WTC11 (cell line): ENCODE measurements at regions not wholly inside any gene's neighbourhood (a gene's known extent, or its start where the extent isn't known, plus 50 kb on each side); places are given as distances from the start of the nearest gene placed in this dataset.

Source experiments
- ATAC-seq: fragments of 200-7000 bp; cut with Tn5 transposase; 2 replicates; pipeline ENCODE4 v1.10.0; 2021; ENCODE audit warnings: mild to moderate bottlenecking, moderate library complexity
- CTCF ChIA-PET: fragments of 300-600 bp; sonication (Branson Sonifier 250); formaldehyde crosslinking; loops from one replicate; lab custom pipeline; 2021; ENCODE audit warnings: antibody characterized with exemption; lab: Charles Lee
- POLR2A ChIA-PET: fragments of 350-600 bp; sonication (Branson Sonifier 250); formaldehyde crosslinking; loops from one replicate; lab custom pipeline; 2021; ENCODE audit warnings: antibody characterized with exemption; lab: Charles Lee
- DNase-seq: peaks from one replicate; pipeline ENCODE4 v3.0.0; 2021; ENCODE audit warnings: low spot score
- H3K27ac Mint-ChIP-seq: 2 replicates; pipeline ENCODE4 v1.8.0; 2021; ENCODE audit warnings: mixed read lengths
- H3K27me3 Mint-ChIP-seq: 2 replicates; pipeline ENCODE4 v1.8.0; 2021; ENCODE audit warnings: low read depth, mild to moderate bottlenecking, moderate library complexity, mixed read lengths
- H3K36me3 Mint-ChIP-seq: 2 replicates; pipeline ENCODE4 v1.8.0; 2021; ENCODE audit warnings: mixed read lengths
- H3K4me1 Mint-ChIP-seq: 2 replicates; pipeline ENCODE4 v1.8.0; 2022; ENCODE audit warnings: mixed read lengths
- H3K4me3 Mint-ChIP-seq: 2 replicates; pipeline ENCODE4 v1.8.0; 2021; ENCODE audit warnings: mild to moderate bottlenecking, moderate library complexity, mixed read lengths
- H3K9me3 Mint-ChIP-seq: 2 replicates; pipeline ENCODE4 v1.8.0; 2021; ENCODE audit warnings: mixed read lengths
- CREB1 ChIP-seq: sonication (generic); formaldehyde crosslinking; IDR thresholded peaks from 2 replicates; pipeline ENCODE4 v1.8.0; 2023; ENCODE audit warnings: mild to moderate bottlenecking, missing genetic modification reagents
- ELF4 ChIP-seq: sonication (generic); formaldehyde crosslinking; IDR thresholded peaks from 2 replicates; pipeline ENCODE4 v1.8.1; 2022; ENCODE audit warnings: low read depth, mild to moderate bottlenecking, moderate library complexity, missing genetic modification reagents
- ESRRA ChIP-seq: sonication (generic); formaldehyde crosslinking; IDR thresholded peaks from 2 replicates; pipeline ENCODE4 v1.8.1; 2022; ENCODE audit warnings: mild to moderate bottlenecking, missing genetic modification reagents, borderline replicate concordance
- ETV6 ChIP-seq: sonication (generic); formaldehyde crosslinking; IDR thresholded peaks from 2 replicates; pipeline ENCODE4 v1.8.1; 2022; ENCODE audit warnings: mild to moderate bottlenecking, missing genetic modification reagents
- GABPB1 ChIP-seq: sonication (generic); formaldehyde crosslinking; IDR thresholded peaks from 2 replicates; pipeline ENCODE4 v1.8.1; 2023; ENCODE audit warnings: mild to moderate bottlenecking, missing genetic modification reagents
- JUN ChIP-seq: sonication (generic); formaldehyde crosslinking; IDR thresholded peaks from 2 replicates; pipeline ENCODE4 v1.8.0; 2023; ENCODE audit warnings: mild to moderate bottlenecking, missing genetic modification reagents
- RORB ChIP-seq: fragments of 250-450 bp; sonication (Bioruptor Pico); IDR thresholded peaks from 2 replicates; pipeline ENCODE4 v1.9.0; 2021; ENCODE audit warnings: mild to moderate bottlenecking
- TEAD4 ChIP-seq: sonication (generic); formaldehyde crosslinking; IDR thresholded peaks from 2 replicates; pipeline ENCODE4 v1.8.0; 2022; ENCODE audit warnings: mild to moderate bottlenecking, missing genetic modification reagents
- ZNF121 ChIP-seq: sonication (generic); formaldehyde crosslinking; IDR thresholded peaks from 2 replicates; pipeline ENCODE4 v1.8.0; 2023; ENCODE audit warnings: missing genetic modification reagents
- ZNF232 ChIP-seq: sonication (generic); formaldehyde crosslinking; IDR thresholded peaks from 2 replicates; pipeline ENCODE4 v1.8.0; 2022; ENCODE audit warnings: mild to moderate bottlenecking, missing genetic modification reagents
- ZNF396 ChIP-seq: fragments of 250-450 bp; sonication (Bioruptor Pico); IDR thresholded peaks from 2 replicates; pipeline ENCODE4 v1.8.0; 2021; ENCODE audit warnings: mild to moderate bottlenecking, moderate library complexity, borderline replicate concordance
- TF ChIP-seq, protein P1 (sequence below): sonication (generic); formaldehyde crosslinking; IDR thresholded peaks from 2 replicates; pipeline ENCODE4 v1.8.0; 2022; ENCODE audit warnings: mild to moderate bottlenecking, missing genetic modification reagents
- TF ChIP-seq, protein P2 (sequence below): sonication (generic); formaldehyde crosslinking; IDR thresholded peaks from 2 replicates; pipeline ENCODE4 v1.8.1; 2023; ENCODE audit warnings: mild to moderate bottlenecking, missing genetic modification reagents
- TF ChIP-seq, protein P3 (sequence below): sonication (generic); formaldehyde crosslinking; IDR thresholded peaks from 2 replicates; pipeline ENCODE4 v1.8.1; 2023; ENCODE audit warnings: mild to moderate bottlenecking, missing genetic modification reagents, moderate library complexity
- TF ChIP-seq, protein P4 (sequence below): sonication (generic); formaldehyde crosslinking; IDR thresholded peaks from 2 replicates; pipeline ENCODE4 v1.8.1; 2023; ENCODE audit warnings: mild to moderate bottlenecking, missing genetic modification reagents
- TF ChIP-seq, protein P5 (sequence below): fragments of 250-450 bp; sonication (Bioruptor Pico); IDR thresholded peaks from 2 replicates; pipeline ENCODE4 v1.9.0; 2021; ENCODE audit warnings: moderate library complexity, mild to moderate bottlenecking, inconsistent platforms, borderline replicate concordance
- TF ChIP-seq, protein P6 (sequence below): sonication (generic); formaldehyde crosslinking; conservative IDR thresholded peaks from 2 replicates; pipeline ENCODE4 v1.8.1; 2022; ENCODE audit warnings: mild to moderate bottlenecking, missing genetic modification reagents
- TF ChIP-seq, protein P7 (sequence below): sonication (generic); formaldehyde crosslinking; IDR thresholded peaks from 2 replicates; pipeline ENCODE4 v1.8.1; 2022; ENCODE audit warnings: low read depth, missing genetic modification reagents, borderline replicate concordance
- TF ChIP-seq, protein P8 (sequence below): sonication (generic); formaldehyde crosslinking; IDR thresholded peaks from 2 replicates; pipeline ENCODE4 v1.8.0; 2022; ENCODE audit warnings: mild to moderate bottlenecking, missing genetic modification reagents

DNA sequence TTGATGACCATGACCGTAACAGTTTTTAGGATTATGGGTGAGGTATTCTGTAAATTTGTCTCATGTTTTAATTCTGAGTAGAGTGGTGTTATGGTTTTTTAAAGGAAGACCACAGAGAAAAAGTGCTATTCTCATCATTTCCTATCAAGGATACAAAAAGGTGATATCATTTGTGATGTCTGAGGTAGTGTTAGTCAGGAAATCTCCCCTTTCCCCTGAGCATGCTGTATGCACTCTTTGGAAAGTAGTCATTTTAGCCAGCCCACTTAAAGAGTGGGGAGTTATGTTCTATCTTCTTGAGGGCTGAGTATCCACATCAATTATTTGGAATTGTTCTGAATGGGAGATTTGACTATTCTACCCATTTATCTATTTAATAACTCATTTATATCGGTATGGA, 414.2 kb upstream of the SLC14A2 start:
- DNase-seq (no peak), ATAC-seq (no peak)
- POLR2A ChIA-PET, result no interaction called here
- Mint-ChIP-seq H3K36me3 (no peaks in the 10 kb centered on the region), H3K4me3 (no peak overlapping the region), H3K27ac (no peak overlapping the region), H3K4me1 (no peaks in the 10 kb centered on the region), H3K27me3 (no peaks in the 10 kb centered on the region; the same call in 1 of the 2 replicates), H3K9me3 (peaks cover 5% of the 10 kb centered on the region; the same call in 1 of the 2 replicates)
- CTCF ChIA-PET, result no interaction called here
- TF ChIP-seq ZNF121 (CRISPR knock-in tag) (no peak), RORB (CRISPR knock-in tag) (no peak), TEAD4 (no peak), JUN (CRISPR knock-in tag) (no peak)
- TF ChIP-seq, protein P1, sequence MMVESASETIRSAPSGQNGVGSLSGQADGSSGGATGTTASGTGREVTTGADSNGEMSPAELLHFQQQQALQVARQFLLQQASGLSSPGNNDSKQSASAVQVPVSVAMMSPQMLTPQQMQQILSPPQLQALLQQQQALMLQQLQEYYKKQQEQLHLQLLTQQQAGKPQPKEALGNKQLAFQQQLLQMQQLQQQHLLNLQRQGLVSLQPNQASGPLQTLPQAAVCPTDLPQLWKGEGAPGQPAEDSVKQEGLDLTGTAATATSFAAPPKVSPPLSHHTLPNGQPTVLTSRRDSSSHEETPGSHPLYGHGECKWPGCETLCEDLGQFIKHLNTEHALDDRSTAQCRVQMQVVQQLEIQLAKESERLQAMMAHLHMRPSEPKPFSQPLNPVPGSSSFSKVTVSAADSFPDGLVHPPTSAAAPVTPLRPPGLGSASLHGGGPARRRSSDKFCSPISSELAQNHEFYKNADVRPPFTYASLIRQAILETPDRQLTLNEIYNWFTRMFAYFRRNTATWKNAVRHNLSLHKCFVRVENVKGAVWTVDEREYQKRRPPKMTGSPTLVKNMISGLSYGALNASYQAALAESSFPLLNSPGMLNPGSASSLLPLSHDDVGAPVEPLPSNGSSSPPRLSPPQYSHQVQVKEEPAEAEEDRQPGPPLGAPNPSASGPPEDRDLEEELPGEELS (CRISPR knock-in tag), result no peak
- TF ChIP-seq, protein P2, sequence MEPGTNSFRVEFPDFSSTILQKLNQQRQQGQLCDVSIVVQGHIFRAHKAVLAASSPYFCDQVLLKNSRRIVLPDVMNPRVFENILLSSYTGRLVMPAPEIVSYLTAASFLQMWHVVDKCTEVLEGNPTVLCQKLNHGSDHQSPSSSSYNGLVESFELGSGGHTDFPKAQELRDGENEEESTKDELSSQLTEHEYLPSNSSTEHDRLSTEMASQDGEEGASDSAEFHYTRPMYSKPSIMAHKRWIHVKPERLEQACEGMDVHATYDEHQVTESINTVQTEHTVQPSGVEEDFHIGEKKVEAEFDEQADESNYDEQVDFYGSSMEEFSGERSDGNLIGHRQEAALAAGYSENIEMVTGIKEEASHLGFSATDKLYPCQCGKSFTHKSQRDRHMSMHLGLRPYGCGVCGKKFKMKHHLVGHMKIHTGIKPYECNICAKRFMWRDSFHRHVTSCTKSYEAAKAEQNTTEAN (CRISPR knock-in tag), result no peak

DNA sequence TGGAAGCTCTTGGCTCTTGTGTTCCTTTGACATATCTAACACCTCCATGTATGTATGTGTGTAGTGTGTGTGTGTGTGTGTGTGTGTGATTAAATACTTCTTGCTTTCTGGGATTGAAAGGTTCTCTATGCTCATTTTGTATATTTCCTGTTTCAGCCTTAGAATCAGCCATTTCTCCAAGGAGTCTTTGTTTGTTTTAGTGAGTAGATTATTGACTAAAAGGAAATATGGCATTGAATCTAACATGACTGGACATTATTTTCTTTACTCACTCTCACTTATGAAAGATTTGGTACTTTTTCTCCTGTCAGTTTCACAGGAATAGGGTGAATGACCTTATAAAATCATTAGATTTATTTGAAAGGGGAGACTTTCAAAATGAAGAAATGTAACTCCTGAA, 413.8 kb upstream of the SLC14A2 start:
- Mint-ChIP-seq H3K4me3 (no peak overlapping the region), H3K27ac (no peak overlapping the region), H3K36me3 (no peaks in the 10 kb centered on the region), H3K27me3 (no peaks in the 10 kb centered on the region; the same call in 1 of the 2 replicates), H3K9me3 (peaks cover 5% of the 10 kb centered on the region; the same call in 1 of the 2 replicates), H3K4me1 (no peaks in the 10 kb centered on the region)
- TF ChIP-seq, protein P3, sequence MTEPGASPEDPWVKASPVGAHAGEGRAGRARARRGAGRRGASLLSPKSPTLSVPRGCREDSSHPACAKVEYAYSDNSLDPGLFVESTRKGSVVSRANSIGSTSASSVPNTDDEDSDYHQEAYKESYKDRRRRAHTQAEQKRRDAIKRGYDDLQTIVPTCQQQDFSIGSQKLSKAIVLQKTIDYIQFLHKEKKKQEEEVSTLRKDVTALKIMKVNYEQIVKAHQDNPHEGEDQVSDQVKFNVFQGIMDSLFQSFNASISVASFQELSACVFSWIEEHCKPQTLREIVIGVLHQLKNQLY (CRISPR knock-in tag), result no peak
- TF ChIP-seq, protein P4, sequence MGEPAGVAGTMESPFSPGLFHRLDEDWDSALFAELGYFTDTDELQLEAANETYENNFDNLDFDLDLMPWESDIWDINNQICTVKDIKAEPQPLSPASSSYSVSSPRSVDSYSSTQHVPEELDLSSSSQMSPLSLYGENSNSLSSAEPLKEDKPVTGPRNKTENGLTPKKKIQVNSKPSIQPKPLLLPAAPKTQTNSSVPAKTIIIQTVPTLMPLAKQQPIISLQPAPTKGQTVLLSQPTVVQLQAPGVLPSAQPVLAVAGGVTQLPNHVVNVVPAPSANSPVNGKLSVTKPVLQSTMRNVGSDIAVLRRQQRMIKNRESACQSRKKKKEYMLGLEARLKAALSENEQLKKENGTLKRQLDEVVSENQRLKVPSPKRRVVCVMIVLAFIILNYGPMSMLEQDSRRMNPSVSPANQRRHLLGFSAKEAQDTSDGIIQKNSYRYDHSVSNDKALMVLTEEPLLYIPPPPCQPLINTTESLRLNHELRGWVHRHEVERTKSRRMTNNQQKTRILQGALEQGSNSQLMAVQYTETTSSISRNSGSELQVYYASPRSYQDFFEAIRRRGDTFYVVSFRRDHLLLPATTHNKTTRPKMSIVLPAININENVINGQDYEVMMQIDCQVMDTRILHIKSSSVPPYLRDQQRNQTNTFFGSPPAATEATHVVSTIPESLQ (CRISPR knock-in tag), result no peak
- TF ChIP-seq ETV6 (CRISPR knock-in tag), result no peak
- DNase-seq (no peak), ATAC-seq (no peak)
- CTCF ChIA-PET, result no interaction called here
- POLR2A ChIA-PET, result no interaction called here

DNA sequence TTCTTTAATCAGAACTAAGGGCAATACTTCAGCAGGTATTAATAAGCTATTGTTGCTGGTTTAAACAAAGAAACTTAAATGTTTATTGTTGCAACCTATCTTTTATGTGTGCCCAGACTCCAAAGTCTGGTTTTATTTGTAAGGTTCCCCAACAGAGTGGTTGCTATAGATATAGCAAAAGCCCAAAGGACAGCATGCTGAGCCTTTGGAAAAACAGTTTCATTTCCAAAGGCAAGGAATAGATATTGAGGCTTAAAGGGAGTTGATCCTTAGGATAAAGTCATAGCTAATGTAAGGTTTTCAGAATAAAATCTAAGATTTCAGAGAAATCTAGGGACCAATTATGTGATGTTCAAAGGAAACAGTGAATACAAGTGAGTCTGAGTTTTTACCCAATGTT, 413.2 kb upstream of the SLC14A2 start:
- H3K9me3 Mint-ChIP-seq, result peaks cover 5% of the 10 kb centered on the region; the same call in 1 of the 2 replicates
- ATAC-seq (no peak), DNase-seq (no peak)
- no peak overlapping the region for H3K4me3 Mint-ChIP-seq
- no peak overlapping the region for H3K27ac Mint-ChIP-seq
- H3K27me3 Mint-ChIP-seq, result no peaks in the 10 kb centered on the region; the same call in 1 of the 2 replicates
- no peaks in the 10 kb centered on the region for H3K4me1 Mint-ChIP-seq
- no peaks in the 10 kb centered on the region for H3K36me3 Mint-ChIP-seq
- ChIA-PET POLR2A (no interaction called here), CTCF (no interaction called here)
- no peak for TF ChIP-seq ZNF396 (CRISPR knock-in tag)
- TF ChIP-seq GABPB1 (CRISPR knock-in tag), result no peak
- TF ChIP-seq, protein P1 (CRISPR knock-in tag), result no peak
- TF ChIP-seq, protein P5, sequence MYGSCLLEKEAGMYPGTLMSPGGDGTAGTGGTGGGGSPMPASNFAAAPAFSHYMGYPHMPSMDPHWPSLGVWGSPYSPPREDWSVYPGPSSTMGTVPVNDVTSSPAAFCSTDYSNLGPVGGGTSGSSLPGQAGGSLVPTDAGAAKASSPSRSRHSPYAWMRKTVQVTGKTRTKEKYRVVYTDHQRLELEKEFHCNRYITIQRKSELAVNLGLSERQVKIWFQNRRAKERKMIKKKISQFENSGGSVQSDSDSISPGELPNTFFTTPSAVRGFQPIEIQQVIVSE, result no peak
- no peak for TF ChIP-seq CREB1 (CRISPR knock-in tag)
- TF ChIP-seq, protein P6, sequence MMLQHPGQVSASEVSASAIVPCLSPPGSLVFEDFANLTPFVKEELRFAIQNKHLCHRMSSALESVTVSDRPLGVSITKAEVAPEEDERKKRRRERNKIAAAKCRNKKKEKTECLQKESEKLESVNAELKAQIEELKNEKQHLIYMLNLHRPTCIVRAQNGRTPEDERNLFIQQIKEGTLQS (CRISPR knock-in tag), result no peak
- TF ChIP-seq ELF4 (CRISPR knock-in tag), result no peak
- TF ChIP-seq, protein P7, sequence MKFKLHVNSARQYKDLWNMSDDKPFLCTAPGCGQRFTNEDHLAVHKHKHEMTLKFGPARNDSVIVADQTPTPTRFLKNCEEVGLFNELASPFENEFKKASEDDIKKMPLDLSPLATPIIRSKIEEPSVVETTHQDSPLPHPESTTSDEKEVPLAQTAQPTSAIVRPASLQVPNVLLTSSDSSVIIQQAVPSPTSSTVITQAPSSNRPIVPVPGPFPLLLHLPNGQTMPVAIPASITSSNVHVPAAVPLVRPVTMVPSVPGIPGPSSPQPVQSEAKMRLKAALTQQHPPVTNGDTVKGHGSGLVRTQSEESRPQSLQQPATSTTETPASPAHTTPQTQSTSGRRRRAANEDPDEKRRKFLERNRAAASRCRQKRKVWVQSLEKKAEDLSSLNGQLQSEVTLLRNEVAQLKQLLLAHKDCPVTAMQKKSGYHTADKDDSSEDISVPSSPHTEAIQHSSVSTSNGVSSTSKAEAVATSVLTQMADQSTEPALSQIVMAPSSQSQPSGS (CRISPR knock-in tag), result no peak
- no peak for TF ChIP-seq ZNF232 (CRISPR knock-in tag)
- TF ChIP-seq, protein P8, sequence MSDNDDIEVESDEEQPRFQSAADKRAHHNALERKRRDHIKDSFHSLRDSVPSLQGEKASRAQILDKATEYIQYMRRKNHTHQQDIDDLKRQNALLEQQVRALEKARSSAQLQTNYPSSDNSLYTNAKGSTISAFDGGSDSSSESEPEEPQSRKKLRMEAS (CRISPR knock-in tag), result no peak
- TF ChIP-seq ESRRA (CRISPR knock-in tag), result no peak
